HL-60 (cell line): ENCODE measurements at regions not wholly inside any gene's neighbourhood (a gene's known extent, or its start where the extent isn't known, plus 50 kb on each side); places are given as distances from the start of the nearest gene placed in this dataset.

Experiments
- DNase-seq, 2 experiments: peaks; one replicate each; pipeline ENCODE4 v3.0.0-alpha.2; 2010 to 2020; ENCODE audit warnings: low read depth in 1 of 2, low spot score in 1 of 2
- H3K27ac ChIP-seq: fragments of 250-450 bp; sonication (Bioruptor Pico); replicated peaks from 2 replicates; pipeline ENCODE4 v1.5.1; 2020; ENCODE audit warnings: mild to moderate bottlenecking, moderate library complexity
- H3K27me3 ChIP-seq: fragments of 250-450 bp; sonication (Bioruptor Pico); 2 replicates; pipeline ENCODE4 v1.5.1; 2021; ENCODE audit warnings: mild to moderate bottlenecking, moderate library complexity; ENCODE audit not compliant: insufficient read depth, poor library complexity, severe bottlenecking
- H3K4me3 ChIP-seq: replicated peaks from 2 replicates; pipeline ENCODE4 v1.5.1; 2011; ENCODE audit warnings: mild to moderate bottlenecking, control low read depth, low read length; ENCODE audit not compliant: insufficient read depth
- CTCF ChIP-seq: IDR thresholded peaks from one replicate; pipeline ENCODE4 v1.5.1; 2011; ENCODE audit warnings: low read length, control low read depth, inconsistent platforms; ENCODE audit not compliant: insufficient read depth
- GABPA ChIP-seq: IDR thresholded peaks from 2 replicates; pipeline ENCODE4 v1.6.1; 2012; ENCODE audit warnings: low read depth
- POLR2AphosphoS5 ChIP-seq: IDR thresholded peaks from 2 replicates; pipeline ENCODE4 v1.6.1; 2012; ENCODE audit warnings: low read depth
- SPI1 ChIP-seq: IDR thresholded peaks from 2 replicates; pipeline ENCODE4 v1.6.1; 2012; ENCODE audit warnings: low read depth, mild to moderate bottlenecking, borderline replicate concordance
- TF ChIP-seq, protein P1 (sequence below): IDR thresholded peaks from 2 replicates; pipeline ENCODE4 v1.6.1; 2012; ENCODE audit warnings: low read depth; ENCODE audit not compliant: insufficient replicate concordance

DNA sequence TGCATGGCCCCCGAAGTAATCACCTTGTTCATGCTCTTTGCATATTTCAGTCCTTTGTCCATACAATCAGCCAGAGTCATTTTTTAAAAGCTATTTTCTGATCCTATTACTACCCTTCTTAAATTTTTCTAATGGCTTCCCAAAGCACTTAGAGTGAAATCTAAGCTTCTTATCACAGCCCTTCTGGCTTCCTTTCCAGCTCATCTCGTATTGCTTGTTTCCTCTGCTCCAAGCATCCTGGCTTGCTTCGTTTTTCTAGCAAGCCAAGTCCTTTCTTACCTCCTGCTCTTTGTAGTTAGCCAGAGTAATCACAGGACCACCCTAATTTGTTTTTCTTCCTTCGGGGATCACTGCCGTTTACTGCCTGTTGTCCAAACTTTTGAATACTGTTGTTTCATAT lies 453.3 kb downstream of the KIF4B start:
- no peak overlapping the region for H3K4me3 ChIP-seq
- no peak for DNase-seq
- no peak for TF ChIP-seq POLR2AphosphoS5
- no peak for TF ChIP-seq SPI1
- no peak for TF ChIP-seq CTCF
- TF ChIP-seq GABPA: no peak
- TF ChIP-seq, protein P1, sequence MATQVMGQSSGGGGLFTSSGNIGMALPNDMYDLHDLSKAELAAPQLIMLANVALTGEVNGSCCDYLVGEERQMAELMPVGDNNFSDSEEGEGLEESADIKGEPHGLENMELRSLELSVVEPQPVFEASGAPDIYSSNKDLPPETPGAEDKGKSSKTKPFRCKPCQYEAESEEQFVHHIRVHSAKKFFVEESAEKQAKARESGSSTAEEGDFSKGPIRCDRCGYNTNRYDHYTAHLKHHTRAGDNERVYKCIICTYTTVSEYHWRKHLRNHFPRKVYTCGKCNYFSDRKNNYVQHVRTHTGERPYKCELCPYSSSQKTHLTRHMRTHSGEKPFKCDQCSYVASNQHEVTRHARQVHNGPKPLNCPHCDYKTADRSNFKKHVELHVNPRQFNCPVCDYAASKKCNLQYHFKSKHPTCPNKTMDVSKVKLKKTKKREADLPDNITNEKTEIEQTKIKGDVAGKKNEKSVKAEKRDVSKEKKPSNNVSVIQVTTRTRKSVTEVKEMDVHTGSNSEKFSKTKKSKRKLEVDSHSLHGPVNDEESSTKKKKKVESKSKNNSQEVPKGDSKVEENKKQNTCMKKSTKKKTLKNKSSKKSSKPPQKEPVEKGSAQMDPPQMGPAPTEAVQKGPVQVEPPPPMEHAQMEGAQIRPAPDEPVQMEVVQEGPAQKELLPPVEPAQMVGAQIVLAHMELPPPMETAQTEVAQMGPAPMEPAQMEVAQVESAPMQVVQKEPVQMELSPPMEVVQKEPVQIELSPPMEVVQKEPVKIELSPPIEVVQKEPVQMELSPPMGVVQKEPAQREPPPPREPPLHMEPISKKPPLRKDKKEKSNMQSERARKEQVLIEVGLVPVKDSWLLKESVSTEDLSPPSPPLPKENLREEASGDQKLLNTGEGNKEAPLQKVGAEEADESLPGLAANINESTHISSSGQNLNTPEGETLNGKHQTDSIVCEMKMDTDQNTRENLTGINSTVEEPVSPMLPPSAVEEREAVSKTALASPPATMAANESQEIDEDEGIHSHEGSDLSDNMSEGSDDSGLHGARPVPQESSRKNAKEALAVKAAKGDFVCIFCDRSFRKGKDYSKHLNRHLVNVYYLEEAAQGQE: no peak
- no peaks in the 10 kb centered on the region for H3K27me3 ChIP-seq
- H3K27ac ChIP-seq: no peak overlapping the region

DNA sequence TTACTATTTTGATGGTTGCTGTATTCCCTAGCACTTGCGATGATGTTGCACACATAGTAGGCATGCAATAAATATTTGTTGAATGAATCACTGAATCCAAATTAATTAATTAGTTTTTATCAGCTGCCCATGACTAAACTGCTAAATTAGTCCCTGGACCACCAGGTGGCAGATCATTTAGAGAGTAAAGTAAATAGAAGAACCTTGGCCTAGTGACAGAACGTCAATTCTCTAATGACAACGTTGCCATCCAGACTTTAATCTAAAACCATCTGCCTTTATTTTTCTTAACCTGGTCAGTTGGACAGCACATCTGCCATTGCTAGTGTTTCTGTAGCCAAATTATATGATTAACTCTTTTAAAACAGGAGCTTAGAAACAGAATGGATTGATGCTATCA lies 457.5 kb downstream of the KIF4B start:
- Histone ChIP-seq H3K27me3 (no peaks in the 10 kb centered on the region), H3K4me3 (no peak overlapping the region), H3K27ac (no peak overlapping the region)
- no peak for DNase-seq
- TF ChIP-seq, protein P1: no peak
- TF ChIP-seq SPI1: no peak
- TF ChIP-seq CTCF: no peak
- no peak for TF ChIP-seq POLR2AphosphoS5
- TF ChIP-seq GABPA: no peak

DNA sequence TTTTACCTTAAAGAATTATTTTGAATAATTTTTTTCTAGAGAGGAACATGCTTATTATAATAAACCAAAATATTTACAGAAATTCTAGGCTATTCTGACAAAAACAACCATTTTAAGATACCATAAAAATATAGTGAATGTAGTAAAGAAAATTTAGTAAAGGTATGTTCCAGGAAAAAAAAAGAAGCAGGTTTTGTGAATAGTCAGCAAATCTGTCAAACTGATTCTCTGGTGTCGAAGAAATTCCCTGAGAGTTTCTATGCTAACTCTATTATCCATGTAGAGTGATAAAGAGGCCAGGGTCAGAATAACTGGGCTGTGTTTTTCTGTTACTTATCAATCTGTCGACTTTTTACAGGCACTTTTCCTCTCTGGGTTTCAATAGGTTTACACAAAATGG lies 459.2 kb downstream of the KIF4B start:
- Histone ChIP-seq H3K27ac (no peak overlapping the region), H3K27me3 (no peaks in the 10 kb centered on the region), H3K4me3 (no peak overlapping the region)
- TF ChIP-seq SPI1: no peak
- TF ChIP-seq POLR2AphosphoS5: no peak
- TF ChIP-seq, protein P1: no peak
- no peak for TF ChIP-seq GABPA
- TF ChIP-seq CTCF: no peak
- no peak for DNase-seq
